NCI-H82 (cell line): ENCODE measurements at regions not wholly inside any gene's neighbourhood (a gene's known extent, or its start where the extent isn't known, plus 50 kb on each side); places are given as distances from the start of the nearest gene placed in this dataset.

Experiments
- DNase-seq: peaks from one replicate; lab custom pipeline; 2025; lab: John Stamatoyannopoulos, UW

DNA sequence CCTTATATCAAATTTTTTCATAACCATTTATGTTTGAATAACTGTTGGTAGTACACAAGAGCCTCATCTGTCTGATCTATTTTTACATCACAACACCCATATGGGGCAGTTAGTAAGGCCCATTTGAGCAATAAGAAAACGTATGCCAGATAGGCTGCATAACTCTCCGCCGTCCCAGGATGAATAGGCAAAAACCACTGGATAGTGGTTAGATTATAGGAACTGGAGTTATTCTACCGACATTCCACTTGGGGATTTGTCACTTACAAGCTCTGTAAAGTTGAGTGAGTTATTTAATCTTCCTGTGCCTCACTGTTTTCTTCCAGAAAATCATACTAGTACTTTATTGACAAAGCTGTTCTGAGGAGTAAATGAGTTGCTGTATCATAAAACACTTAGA, 881.9 kb downstream of the QKI start:
- DNase-seq, result no peak

DNA sequence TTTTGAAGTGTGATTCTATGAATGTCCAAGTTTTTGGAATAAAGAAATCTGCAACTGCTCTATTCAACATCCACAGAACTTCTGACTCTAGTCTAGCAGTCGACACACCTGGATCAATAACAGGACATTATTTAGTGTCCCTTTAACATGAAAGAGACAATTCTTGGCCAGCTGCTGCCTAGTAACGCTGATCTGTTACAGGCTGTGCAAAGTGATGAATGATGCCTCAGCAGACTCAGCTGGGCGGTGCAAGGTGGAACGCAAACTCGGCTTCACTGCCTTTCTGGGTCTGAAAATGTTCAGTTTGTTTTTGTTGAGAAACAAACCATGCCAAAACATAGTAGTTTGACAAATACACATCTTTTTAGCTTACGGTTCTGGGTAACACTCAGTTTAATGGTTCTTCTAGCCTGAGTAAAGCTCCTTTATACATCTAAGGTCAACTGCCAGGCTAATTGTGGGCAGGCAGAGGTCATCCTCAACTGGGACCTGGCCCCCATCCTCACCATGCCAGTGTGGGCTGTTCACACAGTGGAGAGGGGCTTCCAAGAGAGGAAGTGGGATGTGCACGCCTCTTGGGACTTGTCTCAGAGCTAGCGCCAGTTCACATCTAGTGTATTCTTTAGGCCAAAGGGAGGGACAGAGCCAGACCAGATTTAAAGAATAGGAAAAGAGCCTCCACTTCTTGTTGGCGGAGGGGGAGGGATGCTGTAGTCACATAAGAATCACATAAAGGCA, 879.7 kb downstream of the QKI start:
- no peak for DNase-seq

DNA sequence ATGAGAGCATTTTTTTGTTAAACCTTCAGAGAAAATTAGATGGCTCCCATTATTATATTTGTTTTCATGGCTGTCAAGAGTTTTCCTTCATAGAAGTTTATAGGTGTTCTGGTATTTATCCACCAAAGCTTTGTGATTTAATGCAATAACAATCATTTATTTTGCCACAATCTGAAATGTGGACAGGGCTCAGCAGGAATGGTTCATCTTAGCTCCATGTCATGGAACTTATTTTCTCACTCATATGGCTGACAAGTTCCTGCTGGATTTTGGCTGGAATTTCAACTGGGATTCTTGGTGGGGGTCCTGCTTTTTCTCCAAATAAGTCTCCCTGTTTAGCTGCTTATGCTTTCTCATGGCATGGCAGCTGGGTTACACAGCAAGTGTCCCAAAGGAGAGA, 876.7 kb downstream of the QKI start:
- DNase-seq, result no peak

DNA sequence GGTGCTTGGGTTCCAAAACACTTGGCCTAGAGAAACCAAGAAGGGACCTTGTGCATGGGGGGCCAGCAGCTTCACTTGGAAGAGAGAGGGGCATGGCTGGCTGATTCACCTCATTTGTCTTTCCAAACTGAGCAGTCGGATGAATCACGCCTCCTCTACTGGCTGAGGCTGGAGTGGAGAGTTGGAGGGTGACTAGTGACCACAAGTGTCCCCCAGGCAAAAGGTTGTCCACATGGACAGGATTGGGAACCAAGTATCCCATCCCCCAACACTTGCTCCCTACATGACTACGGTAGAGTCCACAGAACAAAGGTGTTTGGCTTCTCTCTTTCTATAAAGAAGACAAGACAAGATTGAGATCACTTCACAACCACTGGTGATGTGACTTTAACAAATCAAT, 875.6 kb downstream of the QKI start:
- DNase-seq, result no peak

DNA sequence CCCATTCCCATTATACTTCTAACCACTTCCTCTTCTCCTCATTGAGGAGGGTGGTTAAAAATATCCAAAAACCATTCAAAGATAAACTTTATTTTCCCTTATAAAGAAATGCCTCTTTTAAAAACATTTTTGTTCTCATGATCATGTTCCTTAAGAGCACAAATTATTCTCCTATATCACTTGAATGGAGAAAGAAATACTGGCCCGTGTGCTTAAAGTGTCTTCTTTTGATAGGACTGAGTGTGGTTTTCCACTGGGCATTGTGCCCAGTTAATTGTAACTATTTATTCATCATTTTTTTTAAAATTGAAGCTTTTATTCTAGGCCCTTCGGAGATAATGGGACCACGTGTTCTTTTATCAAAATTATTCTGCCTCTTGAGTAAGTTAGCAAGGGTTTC, 871.5 kb downstream of the QKI start:
- DNase-seq, result no peak

DNA sequence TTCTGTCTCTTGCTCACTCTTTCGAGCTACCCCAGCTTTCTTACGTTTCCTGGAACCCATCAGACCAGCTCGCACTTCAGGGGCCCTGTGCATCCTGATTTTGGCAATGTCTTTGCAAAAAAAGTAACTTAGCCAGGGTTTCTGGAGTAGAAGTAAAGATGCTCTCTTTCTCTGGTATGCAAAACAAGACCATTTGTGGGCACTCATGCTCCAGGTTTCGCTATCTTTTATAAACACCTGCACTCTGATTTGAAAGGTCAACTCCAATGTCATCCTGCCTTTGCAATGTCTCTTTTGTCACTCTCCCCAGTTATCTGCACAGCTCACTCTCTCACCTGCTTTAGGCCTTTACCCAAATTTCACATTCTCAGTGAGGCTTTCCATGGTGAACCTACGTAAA, 869.1 kb downstream of the QKI start:
- DNase-seq, result no peak

DNA sequence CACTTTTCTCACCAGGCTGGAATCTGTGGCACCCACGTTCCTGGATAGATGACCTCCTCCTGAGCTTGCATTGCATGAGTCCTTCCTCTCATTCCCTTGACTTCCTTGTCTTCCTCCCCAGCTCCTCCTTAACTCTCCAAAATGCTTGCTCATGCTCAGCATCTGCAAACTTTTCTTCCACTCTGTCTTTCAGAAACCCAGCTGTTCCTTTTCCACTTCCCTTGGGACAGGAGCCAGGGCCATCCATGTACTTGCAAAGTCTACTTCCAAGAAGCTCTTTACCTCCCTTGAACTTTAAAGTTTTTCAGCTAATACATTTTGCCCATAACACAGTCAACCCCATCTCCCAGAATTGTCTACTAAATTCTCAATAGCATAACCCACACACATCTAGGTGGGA, 861.7 kb downstream of the QKI start:
- no peak for DNase-seq

DNA sequence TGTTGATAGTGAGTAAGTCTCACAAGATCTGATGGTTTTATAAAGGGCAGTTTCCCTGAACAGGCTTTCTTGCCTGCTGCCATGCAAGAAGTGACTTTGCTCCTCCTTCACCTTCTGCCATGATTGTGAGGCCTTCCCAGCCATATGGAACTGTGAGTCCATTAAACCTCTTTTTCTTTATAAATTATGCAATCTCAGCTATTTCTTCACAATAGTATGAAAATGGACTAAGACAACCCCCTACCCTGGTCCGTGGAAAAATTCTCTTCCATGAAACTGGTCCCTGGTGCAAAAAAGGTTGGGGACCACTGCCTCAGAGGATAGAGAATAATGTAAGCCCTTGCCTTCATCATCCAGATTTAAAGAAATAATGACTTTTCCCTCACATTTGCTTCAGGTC, 861.3 kb downstream of the QKI start:
- no peak for DNase-seq

DNA sequence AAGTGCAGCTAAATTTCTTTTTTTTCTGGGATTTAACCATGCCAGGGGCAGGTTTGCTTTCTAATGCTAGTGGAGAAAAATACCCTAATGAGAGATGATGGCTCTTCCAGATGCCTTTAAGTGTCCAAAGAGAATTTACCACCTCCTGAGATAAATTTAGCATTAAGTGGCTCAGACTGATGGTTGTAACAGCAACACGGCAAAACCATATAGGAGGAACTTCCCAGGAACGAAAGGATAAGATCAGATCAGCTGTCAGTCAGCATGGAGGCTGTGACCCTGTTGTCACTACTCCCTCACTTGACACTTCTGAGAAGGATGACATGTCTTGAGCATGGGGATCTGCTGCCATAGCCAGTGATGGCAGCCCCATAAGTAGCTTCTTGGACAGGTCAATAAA, 860.0 kb downstream of the QKI start:
- DNase-seq, result no peak

DNA sequence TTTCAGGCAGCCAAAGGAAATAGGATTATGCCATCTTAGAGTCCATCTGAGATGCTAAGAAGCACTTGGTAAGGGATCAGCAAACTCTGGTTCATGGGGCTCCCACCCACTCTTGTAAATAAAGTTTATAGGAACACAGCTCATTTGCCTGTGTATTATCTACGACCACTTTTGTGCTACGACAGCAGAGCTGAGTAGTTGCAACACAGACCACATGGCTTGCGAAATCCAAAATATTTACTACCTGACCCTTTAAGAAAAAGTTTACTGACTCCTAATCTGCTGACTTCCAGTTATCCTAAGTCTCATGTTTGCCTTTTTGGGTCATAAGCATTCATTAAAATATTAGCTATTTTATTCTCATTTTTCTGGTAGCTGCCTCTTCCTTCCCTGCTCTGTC, 859.0 kb downstream of the QKI start:
- no peak for DNase-seq

DNA sequence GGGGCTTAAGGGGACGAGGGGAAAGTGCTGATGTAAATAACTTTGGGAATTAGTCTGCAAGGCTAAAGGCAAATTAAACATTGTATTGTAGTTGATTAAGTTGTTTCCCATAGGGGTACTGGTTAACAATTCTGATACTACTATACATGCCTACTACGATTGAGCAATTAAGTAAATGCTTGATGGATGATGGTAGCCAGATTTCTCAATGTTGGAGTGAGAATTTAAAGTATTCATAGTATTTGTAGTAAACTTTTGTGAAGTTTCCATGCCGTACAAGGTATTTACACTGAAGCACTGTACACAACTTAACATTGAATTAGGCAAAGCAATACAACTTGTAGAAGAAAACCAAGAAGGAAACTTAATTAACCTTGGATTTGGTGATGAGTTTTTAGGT, 852.3 kb downstream of the QKI start:
- DNase-seq, result no peak

DNA sequence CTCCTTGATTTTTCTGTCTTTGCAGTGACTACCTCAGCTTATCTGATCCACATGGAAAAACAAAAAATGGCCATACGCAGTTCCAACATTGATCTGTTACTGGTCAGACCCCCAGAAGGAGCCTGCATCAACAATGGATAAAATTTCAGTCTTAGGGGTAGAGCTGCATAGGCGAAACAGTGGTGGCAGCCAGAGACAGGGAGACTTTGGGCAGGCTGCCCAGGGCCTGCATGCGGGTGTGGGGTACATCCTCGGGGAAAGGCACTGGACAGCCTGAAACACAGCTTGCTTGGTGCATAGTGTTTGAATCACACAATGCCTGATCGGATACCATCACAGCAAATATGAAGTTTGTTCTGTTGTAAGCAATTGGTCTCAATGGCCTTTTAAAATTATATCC, 847.8 kb downstream of the QKI start:
- DNase-seq, result no peak

DNA sequence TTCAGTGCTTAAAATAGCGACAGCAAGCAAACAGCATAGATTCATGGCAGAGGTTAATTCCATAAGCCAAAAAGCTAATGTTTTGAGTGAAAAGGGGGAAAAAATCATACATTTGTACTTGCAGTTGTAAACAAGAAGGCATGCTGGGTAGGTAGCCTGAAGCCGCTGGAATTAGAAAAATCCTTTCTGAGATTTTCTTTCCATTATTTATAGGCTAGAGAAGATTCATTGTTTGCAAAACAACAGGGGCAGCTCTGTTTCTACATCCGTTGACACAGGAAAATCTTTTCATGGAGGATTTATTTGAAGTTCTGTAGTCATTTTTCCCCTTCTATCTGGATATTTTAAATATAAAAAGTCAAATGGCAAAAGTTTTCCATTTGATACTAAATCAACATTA, 843.9 kb downstream of the QKI start:
- DNase-seq, result no peak

DNA sequence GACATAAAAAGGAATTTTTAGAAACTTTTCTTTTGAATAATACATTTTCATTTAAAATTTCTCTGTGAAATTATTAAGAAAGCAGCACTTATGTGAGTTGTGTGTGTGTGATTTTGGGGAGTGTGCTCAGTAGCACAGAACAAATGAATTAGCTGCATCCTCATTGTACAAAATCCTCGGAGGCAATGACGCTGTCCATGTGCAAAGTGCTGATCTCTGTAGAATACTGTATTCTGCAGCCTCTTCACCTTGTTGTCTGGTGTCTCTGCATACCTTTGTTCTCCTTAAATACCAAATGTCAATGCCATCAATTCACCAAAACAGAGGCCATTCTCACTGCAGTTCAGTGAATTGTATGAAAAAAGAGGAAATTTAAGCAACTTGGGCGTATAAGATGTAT, 838.4 kb downstream of the QKI start:
- no peak for DNase-seq

DNA sequence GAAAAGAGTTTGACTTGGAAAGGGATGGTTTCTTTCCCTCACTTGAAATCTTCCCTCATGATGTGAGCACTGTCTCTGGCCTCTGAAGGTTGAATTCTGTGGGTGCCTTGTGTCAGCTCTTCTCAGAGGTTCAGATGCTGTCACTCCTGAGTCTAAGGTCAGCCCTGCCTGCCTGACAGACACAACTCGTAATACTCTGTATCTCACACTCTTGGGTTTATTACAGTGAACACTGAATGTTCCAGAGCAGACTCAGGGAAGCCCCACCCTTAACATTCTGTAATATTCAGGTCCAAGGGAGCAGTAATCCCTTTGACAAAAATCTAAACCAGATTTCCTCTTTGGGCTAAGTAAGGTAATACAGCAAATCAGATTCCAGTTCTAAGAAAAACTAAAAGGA, 837.8 kb downstream of the QKI start:
- no peak for DNase-seq

DNA sequence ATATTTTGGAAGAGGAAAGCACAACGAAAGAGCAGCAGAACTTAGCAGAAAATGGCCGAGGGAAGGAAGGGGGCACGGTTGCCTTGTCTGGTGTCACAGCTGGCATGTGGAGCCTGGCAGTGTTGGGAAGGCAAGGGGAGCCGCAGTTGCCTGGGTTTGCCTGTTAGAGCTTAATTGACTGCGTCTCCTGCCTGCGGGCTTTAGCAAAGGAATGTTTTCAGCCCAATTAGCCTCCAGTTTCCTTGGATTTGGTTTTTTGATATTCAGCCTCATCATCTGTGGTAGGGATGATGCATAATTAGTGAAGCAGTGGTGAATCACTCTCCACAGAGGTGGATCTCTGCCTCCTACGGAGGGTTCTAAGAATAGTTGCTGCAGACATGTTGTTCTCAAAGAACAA, 832.6 kb downstream of the QKI start:
- DNase-seq, result no peak

DNA sequence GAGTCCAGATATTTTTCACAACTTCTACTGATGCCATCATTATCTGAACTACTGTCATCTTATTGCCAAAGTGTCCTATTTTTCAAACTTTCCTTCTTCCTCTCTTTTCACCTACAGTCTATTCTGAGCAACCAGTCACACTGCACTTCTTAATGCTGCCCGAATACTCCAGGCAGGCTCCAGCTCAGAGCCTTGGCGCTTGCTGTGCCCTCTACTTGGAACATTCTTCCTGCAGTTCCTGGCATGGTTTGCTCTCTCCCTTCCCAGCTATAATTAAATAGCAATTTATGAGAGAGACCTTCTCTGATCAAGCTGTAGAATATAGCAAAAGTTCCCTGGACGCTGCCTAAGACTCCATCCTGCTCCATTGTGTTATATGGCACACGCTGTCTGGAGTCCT, 831.6 kb downstream of the QKI start:
- no peak for DNase-seq

DNA sequence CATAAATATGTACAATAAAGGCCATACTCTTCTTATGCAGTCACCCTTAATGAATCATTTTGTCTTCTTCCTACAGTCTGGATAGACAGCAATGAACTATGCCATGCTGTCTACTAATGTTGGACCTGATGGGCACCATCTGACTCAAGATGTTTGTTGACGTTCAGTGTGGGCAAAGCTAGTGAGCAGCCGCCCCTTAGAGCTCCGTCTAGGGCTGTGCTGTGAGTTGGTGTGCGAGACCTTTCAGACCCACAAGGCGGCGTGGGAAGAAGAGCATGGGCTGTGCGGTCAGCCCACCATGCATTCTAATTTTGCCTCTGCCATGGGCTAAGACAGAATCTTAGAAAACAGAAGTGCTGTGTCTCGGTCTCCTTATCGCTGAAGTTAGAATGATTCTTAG, 829.4 kb downstream of the QKI start:
- no peak for DNase-seq

DNA sequence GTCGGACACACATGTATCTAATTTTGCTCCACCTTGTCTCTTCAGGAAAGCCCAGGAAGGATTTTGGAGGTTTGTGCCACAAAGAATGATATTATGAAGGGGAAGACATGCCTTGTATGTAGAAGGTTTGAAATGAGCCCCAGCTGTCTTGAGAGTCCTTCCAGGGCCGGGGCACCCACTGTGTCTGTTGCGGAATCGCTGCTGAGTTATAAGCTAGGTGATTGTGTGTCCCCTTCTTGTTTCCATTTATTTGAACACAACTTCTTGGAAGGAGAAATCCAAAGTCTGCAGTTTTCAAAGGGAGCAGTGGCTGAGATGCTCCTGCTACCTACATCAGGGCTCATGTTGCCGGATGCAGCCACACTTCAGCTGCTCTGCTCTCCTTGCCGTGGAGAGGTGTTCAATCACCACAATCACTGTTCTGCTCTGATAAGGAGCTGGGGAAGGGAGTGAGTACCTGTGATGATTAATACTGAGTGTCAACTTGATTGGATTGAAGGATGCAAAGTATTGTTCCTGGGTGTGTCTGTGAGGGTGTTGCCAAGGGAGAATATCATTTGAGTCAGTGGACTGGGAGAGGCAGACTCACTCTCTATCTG, 828.6 kb downstream of the QKI start:
- no peak for DNase-seq

DNA sequence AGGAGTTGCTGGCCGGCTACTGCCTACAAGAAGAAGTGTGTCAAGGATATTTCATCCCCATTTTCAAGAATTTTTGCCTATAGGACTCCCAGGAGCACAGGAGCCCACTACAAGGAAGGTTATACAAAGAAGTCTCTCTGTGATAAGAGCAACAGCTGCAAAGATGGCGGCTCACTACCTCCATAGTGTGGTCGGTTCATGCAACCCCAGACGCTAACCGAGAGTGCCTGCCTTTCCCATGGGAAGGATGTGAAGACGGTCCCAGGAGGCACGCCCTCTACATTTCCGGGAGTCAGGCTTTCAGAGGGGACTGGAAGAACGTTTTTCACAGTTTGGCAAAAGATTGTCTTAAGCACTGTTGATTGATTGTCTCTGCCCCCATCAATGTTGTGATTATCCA, 816.3 kb downstream of the QKI start:
- no peak for DNase-seq

DNA sequence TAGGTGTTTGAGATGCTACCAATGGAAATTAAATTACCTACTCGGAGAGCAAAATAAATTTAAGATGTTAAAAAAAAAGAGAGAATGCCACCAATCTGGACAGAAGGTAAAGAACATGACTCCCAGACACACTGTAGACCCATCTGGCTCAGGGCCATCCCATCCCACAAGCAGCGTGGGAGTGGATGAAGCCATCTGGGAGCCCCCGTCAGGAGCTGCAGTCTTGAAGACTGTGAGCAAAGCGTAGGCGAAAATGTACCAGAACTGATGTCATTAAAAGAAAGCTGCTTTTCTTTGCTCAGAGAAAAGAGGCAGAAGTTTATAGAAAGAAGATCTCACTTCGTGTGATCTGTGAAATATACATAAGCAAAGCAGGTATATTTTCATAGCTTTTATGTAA, 815.7 kb downstream of the QKI start:
- DNase-seq, result no peak

DNA sequence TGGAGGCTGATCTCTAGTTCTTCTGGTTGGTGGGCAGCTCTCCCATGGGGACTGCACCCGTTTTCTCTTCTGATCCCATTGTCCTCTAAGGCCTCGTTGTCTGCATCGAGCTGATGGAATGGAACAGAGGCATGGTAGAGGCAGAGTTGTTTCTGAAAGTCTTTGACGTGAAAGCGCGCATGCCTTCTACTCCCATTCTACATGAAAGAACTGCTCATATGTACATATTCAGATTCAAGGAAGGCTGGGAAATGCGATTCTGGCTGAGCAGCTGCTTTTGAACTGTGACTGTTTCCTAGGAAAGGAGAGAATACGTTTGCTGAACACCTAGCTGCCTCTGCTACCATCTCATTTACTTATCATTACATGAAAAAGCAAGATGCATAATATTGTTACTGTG, 815.2 kb downstream of the QKI start:
- no peak for DNase-seq

DNA sequence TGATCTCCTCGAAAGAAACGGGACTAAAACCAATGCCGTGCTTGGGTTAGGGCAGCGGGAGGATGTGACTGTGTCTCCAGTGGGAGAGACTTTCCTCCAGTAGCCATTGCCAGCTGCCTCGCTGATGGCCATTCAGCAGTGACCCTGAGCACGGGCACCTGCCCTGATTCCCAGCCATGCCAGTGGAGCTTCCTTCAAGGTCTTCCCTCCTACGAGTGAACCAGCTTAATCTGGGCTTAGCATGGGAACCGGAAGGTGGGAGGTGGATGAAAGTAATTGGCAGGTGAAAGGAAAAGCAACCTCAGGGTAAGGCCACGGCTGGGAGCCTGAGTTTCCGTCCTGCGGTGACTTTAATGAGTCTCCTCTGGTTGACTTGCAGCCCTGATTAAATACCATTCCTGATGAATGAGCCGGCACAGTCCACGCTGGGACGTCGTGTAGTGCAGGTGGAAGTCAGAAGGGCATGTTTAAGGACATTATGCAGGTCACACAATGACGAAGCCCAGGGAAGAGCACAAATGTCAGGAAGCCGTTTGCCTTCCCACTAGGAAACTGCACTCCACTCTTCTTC, 813.5 kb downstream of the QKI start:
- no peak for DNase-seq

DNA sequence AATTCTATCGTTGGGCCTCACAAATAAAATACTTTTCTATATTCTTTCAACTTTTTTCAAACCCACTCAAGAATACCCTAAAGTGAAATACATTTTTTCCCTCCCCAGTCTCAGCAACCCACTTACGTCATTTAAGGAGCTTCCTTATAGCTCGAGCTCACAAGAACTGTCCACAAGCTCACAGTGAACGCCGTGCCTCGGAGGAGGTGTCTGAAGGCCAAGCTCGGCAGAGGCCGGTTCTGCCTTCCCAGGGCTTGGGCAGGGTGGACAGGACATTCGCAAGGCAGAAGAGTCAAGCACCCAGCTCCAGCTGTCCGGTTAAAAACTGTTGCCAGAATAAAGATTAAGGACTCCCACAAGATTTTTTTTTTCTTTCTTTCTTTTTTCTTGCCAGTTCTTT, 802.3 kb downstream of the QKI start:
- DNase-seq, result no peak
